Head of caudate nucleus (tissue), 42 donors: ENCODE measurements at regions not wholly inside any gene's neighbourhood (a gene's known extent, or its start where the extent isn't known, plus 50 kb on each side); places are given as distances from the start of the nearest gene placed in this dataset.
"Not testable (repeated sequence)": the region's sequence is repeated elsewhere in the genome, so short reads cannot be mapped to it uniquely, and the experiment has no call there.

Experiments
- DNase-seq, 42 donors: peaks; one replicate each; pipeline versions ENCODE4 v3.0.0 to v3.0.0-alpha.2; 2020 to 2021; ENCODE audit warnings: mixed read lengths in 7 of 42
- intact Hi-C: fragments of 100-400 bp; cut with DNase I; formaldehyde crosslinking; loops from one replicate; pipeline ENCODE4 v1.15.0; 2022

DNA sequence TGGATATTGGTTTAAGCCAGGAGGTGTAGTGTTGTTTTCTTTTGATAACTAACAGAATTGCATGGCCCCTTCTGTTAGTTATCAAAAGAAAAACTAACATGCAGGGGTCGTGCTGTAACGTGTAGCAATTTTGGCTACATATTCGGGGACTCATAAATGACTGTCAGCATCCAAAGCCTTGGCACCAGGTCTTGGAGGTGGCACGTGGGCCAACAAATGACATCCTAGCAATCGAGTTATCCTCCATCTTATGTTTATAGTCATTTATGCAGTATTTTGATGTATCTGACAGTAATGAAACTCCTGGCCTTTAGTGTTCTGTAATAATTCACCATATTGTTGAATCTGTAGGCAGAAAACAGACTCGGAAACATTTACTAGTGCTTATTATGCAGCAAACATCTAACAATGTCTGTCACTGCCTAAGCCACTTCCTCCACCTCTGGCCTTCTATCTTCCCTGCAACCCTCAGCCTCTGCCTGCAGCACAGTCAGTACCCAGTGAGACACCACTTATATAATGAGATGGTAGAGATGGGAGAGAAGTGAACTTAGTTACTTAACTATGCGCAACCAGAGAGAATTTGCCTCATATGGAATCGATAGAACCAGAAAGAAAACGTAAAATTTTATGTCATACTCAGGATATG is 184.6 kb downstream of the AEBP2 start:
- intact Hi-C loops: no loop called here
- DNase-seq: no peak

DNA sequence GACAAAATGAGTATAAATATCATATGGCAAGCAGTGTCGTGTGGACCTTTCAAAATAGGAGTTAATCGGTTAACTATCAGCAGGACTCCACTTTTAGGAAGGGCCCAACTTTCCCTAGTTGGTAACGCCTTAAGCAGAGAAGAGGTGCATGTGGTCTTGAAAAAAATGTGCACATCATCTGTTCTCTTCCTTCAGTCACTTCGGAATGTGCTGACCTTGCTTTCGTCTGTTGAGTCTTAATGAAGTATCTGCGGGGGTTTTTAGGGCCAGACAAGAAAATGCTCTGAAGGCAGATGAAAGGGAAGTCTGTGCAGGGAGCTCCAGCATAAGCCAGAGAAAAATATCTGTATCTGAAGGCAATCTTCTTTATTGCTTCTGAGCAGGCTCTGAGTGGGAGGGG is 185.2 kb downstream of the AEBP2 start:
- intact Hi-C loops: no loop called here
- DNase-seq: no peak

DNA sequence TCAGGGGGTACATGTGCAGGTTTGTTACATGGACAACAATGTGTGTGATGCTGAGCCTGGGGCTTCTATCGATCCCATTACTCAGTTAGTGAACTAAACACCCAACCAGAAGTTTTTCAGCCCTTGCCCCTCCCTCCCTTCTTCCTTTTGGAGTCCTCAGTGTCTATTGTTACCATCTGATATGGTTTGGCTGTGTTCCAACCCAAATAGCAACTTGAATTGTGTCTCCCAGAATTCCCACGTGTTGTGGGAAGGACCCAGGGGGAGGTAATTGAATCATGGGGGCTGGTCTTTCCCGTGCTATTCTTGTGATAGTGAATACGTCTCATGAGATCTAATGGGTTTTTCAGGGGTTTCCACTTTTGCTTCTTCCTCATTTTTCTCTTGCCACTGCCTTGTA is 186.3 kb downstream of the AEBP2 start:
- DNase-seq, intact Hi-C loops: not testable (repeated sequence)

DNA sequence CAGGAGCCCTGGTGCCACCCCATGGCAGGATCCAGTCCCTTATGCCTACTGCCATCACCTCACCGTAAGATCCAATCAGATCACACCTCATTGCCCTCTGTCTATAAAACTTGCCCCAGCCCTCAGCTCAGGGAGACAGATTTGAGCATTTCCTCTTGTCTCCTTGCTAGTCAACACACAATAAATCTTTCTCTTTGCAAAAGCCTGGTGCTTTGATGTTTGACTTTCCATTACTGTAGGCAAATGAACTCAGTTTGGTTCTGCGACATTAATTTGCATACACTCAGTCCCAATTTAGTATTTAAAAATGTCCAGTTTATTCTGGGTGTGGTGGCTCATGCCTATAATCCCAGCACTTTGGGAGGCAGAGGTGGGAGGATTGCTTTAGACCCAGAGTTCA is 188.4 kb downstream of the AEBP2 start:
- DNase-seq: no peak
- intact Hi-C loops: no loop called here

DNA sequence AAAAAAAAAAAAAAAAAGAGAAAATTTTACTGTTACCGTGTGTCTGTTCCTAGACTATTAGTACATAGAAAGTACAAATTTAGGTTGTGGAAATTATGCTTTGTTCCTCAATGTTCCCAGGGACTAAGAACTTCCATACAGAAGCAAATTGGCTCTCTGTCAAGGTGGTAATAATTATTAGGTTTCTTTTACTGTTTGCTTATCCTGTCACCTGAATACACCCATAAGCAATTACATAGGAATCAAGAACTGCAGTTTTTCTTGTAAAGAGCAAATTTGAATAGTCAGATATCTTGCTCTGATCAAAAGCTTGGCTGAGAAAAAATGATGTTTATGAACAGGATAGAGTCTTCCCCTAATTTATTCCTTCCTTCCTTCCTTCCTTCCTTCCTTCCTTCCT is 191.2 kb downstream of the AEBP2 start:
- no peak for DNase-seq
- intact Hi-C loops: no loop called here

DNA sequence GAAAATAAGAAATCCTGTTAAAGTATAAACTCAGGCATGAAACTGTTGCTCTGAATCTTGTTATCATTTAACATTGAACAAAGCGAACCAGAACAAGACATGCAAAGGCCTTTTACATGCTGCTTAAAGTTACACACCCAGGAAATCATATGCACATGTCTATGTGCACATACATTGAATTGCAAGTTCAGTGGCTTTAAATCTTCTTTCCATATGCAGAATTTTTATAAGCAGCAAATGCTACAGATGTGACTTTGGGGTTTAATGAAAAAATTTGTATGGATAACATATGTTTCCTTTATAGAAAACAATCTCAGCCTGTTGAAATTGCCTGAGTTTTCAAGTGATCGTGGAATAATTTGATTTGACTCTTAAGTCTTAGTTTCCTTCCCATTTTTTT is 193.9 kb downstream of the AEBP2 start:
- intact Hi-C loops: no loop called here
- DNase-seq: no peak

DNA sequence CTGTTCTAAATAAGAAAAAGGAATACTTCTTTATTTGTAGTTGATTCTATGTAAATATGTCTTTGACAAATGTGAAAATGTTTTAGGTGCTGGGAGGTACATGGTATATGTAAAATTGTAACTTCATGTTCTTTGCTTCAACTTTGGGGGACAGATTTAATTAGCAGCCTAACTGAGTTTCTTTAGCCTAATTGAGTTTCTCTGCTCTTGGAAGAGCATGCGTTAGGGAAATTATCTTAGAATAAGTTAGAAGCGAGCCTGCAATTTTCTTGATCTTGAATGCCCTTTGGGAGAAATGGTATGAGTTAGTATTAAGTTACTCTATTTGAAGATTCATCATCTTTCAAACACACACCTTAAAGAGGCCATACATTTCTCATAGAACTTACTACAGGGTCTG is 194.3 kb downstream of the AEBP2 start:
- intact Hi-C loops: no loop called here
- no peak for DNase-seq

DNA sequence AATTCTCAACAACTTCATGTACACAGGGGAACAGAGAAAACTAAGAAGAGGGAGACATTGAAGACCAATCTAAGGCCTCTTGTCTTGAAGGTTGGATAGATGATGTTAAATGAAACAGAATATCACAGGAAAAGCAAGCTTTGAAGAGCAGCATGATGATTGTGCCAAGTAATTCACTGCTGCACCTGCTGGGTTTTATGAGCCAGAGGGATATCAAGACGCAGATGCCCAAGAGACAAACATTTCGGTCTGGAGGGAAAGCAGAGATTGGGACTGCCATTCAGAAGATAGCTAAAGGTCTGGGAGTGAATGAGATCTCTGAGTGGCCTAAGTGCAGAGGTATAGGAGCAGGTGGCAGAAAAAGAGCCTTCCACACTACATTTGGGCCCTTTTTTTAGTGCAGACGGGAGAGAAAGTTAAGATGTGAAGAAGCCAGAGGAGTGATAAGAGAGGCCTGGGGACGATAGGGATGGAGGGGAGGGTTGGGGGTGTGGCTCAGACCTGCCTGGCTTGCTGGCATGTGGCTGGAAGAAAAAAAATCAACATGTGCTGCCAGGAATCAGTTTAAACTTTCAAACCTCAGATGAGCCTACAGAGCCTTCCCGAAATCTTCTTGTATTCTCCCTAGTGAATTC is 200.6 kb downstream of the AEBP2 start:
- intact Hi-C loops: no loop called here
- DNase-seq: no peak

DNA sequence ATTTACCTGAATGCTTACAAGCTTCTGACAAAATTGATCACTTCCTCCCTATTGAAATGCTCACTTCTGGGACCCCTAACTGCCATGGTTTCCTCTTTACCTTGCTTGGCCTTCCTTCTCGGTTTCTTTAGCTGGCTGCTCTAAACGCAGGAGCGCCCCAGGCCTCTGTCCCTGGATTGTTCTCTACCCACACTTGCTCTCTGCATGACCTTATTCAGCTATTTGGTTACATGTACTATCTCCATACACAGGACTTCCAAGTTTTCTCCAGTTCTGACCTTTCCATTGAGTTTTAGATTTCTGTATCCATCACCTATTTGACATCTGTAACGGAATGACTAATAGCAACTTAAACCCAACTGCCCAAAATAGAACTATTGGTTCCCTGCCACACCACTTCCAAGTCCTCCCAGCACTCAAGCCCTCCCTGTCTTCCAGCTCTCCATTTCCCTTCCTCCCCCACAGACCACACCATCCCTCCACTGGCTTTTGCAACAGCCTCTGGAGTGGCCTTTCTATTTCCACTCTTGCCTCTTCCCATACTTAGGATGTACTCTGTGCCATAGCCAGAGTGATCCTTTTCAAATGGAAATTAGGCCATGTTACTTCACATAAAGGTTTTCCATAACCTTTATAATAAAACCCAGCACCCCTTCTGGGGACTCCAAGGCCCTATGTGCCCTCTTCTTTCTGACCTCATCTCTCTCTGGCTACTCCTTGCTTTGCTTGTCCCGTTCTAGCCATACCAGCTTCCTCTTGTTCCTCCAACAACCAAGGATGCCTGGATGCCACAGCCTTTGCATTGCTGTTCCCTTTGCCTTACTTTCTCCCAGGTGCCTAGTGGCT is 202.2 kb downstream of the AEBP2 start:
- intact Hi-C loops: no loop called here
- DNase-seq: no peak

DNA sequence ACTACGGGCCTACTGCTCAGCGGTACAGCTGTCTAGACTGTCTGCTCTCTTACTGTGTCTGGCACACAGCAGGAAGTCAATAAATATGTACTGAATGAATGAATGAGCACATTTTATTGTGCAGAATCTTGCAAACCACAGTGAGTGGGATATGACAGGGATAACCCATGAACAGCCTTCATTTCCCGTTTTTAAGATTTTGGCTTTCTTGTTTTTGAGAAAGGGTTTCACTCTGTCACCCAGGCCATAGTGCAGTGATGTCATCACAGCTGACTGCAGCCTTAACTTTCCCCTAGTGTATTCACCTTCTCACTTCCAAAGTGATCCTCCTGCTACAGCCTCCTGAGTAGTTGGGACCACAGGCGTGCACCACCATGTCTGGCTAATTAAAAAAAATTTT is 203.1 kb downstream of the AEBP2 start:
- intact Hi-C loops: no loop called here
- no peak for DNase-seq

DNA sequence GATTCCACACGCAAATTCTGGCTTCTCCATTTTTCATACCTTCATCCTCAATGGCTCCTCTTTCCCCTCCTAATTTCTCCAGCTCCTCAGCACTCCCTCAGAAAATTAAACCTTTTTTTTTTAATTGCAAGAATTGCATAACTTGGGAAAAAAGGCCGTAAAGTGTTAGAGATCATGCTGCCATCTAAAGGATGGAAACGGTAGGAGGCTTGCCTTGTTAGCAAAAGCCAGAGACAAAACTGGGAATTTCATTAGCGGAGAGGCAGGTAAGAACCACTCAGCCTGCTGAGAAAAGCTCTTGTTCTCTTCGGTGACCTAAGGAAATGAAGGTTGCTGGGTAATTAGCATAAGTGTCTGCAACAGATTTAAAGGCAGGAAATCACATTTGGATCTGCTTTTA is 204.3 kb downstream of the AEBP2 start:
- peak in 18 of 42 donors; percentile 5 to 69 (median 34) for DNase-seq
- intact Hi-C loops: no loop called here

DNA sequence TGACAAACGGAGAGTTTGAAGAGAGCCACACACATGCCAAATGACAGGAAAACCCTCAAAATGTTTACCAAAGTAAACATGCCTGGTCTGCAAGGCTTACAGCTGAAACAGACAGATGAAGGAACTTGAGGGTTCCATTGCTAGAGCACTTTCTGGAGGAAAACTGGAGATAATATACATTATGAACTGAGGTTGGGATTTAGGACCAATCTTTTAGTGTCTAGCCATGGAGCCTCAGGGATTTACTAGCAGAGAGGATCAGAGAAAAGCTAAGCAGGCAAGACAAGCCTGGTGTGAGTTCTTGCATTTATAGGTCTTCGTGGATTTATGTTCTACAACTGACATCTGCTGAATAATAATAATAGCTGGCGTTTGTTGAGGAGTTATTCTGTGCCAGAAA is 205.3 kb downstream of the AEBP2 start:
- DNase-seq: no peak
- intact Hi-C loops: no loop called here

DNA sequence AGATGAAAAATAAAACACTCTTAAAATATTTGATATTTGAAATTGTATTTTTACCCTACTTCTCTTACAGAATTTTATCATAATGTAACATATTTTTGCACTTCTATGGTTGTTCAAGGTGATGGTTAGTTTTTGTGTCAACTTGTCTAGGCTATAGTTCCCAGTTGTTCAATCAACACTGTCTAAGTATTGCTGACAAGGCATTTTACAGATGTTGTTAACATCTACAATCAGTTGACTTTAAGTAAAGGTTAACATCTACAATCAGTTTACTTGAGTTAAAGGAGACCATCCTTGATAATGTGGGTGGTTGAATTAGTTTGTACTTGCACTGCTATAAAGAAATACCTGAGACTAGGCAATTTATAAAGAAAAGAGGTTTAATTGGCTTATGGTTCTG is 206.5 kb downstream of the AEBP2 start:
- intact Hi-C loops: no loop called here
- DNase-seq: no peak

DNA sequence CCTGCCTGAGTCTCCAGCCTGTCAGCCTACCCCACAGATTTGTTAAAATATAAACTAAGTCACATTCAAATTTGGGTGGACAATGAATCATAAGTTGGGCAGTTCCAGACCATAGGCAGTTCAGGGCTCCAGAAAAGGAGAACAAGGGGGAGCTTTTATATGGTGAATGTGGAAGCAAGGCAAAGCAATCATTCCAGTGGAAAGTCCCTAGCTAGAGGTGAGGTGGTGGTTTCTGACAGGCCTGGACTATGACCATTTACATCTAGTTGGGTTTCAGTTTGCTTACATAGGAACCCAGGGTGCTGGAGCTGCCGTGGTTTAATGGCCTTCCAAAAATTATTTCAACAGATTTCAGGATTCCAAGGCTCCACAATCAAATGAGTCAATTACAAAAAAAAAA is 207.3 kb downstream of the AEBP2 start:
- no peak for DNase-seq
- intact Hi-C loops: no loop called here

DNA sequence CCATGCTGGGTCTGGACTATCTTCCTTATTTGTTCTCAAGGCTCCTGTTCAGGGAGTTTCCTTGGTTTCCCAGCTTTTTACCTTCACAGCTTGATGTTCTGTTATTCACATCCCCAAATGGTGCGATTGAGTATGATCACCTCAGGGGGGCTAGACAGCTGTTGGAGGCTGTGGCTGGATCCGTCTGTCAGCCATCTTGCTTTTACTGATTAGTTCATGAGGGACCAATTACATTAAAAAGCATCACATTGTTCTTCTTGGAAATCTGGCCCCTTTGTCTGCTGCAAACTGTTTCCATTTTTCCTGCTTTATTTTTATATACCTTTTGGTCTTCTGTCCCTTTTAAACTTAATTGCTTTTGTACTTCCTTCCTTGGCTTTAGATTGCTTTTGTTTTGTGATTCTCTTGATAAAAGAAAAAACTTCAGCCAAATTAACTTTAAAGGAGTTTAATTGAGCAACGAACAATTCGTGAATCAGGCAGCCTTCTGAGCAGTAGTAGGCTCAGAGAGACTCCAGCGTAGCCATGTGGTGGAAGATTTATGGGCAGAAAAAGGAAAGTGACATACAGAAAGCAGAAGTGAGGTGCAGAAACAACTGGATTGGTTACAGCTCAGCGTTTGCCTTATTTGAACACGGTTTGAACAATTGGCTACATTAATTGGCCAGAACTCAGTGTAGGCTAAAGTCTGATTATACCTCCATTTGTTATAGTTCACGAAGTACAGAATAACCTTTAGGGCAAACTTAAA is 208.7 kb downstream of the AEBP2 start:
- intact Hi-C loops: no loop called here

DNA sequence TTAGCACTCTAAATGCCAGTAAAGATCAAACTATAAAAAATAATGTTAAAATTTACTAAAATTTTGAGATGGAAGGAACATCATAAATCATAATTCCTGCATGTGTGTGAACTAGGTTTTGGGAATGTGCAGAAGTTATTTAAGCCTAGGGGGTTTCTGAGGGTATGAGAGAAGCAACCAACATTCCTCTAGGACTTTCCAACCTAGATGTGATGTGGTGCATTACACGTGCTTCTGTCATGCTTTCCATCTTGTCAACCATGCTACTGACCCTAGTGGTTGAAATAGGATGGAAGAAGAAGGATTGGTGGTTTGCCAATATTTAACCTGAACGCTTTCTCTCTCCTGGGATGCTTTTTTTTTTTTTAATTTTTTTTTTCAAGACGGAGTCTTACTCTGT is 209.3 kb downstream of the AEBP2 start:
- no peak for DNase-seq
- intact Hi-C loops: no loop called here

More for the DNA sequence above, 208.7 kb downstream of the AEBP2 start:
- DNase-seq: no peak

DNA sequence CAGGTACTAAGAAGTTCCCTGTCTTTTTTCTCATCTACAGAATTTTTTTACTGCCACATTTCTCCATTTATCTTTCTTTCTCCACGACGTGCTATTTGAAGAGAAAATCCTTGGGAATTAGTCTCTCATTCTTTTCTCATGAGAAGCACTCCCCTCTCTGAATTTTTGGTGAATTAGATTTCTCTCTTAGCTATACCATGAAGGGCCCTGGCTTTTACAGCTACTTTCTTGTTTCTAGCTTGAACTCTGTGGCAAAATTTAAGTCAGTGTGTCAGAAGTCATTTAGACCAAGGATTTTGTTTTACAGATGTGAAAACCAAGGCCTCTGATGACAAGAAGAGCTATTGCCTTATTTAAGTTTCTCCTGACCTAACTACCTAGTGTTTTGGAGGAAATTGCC is 213.1 kb downstream of the AEBP2 start:
- no peak for DNase-seq
- intact Hi-C loops: no loop called here

DNA sequence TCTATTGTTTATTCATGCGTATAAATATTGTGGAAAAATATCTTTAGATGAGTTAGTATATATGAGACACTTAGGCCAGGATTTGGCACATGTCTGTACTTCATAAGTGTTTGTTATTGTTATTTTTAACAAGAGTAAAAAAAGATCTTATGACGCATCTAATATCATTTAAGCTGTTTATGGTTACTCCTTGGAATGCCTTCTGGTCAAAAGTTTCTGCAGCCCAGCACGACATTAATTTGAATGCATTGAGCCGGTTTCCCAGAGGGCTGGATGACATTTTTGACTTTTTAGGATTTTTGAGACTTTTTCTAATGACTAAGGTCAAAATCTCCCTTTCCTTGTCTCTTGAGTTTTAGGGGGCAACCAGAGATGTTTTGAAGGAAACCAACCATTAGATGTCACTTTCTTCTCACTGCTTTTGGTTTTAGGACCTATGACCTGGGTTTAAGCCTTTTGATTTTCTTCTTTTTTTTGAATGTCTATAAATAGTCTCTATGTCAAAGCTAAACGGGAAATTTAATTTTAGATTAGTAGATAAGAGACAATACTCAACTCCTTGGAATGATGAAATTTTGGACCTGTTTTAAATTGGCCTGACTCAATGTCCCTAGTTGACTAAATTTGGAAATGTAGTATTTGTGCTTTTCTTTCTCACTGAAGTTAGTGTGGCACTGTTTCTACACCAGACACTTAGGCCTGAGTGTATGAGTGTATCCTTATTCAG is 215.5 kb downstream of the AEBP2 start:
- intact Hi-C loops: no loop called here
- no peak for DNase-seq

DNA sequence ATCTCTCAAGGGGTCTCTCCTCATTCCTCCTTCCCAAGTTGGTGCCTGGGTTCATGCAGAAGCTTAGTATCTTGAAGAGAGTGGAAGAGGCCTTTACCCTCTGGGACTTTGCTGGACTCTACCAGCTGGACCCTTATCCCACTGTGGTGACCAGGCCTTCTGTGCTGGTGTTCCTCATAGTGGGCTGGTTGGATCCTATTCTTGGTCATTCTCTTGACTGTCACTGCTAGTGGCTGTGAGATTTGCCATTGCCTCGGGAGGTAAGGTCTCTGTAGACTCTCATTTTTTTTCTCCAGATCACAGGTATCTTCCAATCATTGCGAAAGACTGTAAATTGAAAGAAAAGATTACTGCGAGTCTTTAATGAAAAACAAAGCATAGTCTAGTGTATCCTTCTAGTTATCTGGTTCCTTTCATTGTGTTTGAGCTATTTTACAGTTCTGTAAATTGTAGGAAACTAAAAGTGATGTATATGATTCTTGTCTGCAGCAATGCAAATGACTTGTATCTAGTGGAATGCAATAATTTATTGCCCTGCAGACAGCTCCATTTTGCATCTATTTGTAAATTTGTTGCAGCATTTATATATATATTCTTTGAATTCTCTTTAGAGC is 217.9 kb downstream of the AEBP2 start:
- intact Hi-C loops: no loop called here

More for the DNA sequence above, 217.9 kb downstream of the AEBP2 start:
- no peak for DNase-seq
